Osteocyte (in vitro differentiated cells): ENCODE measurements at regions not wholly inside any gene's neighbourhood (a gene's known extent, or its start where the extent isn't known, plus 50 kb on each side); places are given as distances from the start of the nearest gene placed in this dataset.

Source experiments
- DNase-seq: peaks from one replicate; pipeline ENCODE4 v3.0.0; 2021; ENCODE audit warnings: mixed read lengths; ENCODE audit not compliant: unreplicated experiment; ENCODE audit errors: extremely low spot score
- H3K27ac Mint-ChIP-seq: one replicate; pipeline ENCODE4 v1.8.0; 2021; ENCODE audit warnings: mild to moderate bottlenecking, mixed read lengths; ENCODE audit not compliant: unreplicated experiment
- H3K27me3 Mint-ChIP-seq: one replicate; pipeline ENCODE4 v1.8.0; 2021; ENCODE audit warnings: mixed read lengths; ENCODE audit not compliant: unreplicated experiment
- H3K36me3 Mint-ChIP-seq: one replicate; pipeline ENCODE4 v1.8.0; 2021; ENCODE audit warnings: mixed read lengths; ENCODE audit not compliant: unreplicated experiment
- H3K4me1 Mint-ChIP-seq: one replicate; pipeline ENCODE4 v1.8.0; 2021; ENCODE audit warnings: mixed read lengths; ENCODE audit not compliant: unreplicated experiment
- H3K4me3 Mint-ChIP-seq: one replicate; pipeline ENCODE4 v1.8.0; 2021; ENCODE audit warnings: mild to moderate bottlenecking, moderate library complexity, mixed read lengths; ENCODE audit not compliant: unreplicated experiment
- H3K9me3 Mint-ChIP-seq: one replicate; pipeline ENCODE4 v1.8.0; 2021; ENCODE audit warnings: mixed read lengths; ENCODE audit not compliant: unreplicated experiment
- CTCF ChIP-seq: fragments of 200-600 bp; sonication (generic); IDR thresholded peaks from 2 replicates; pipeline ENCODE4 v1.5.0; 2021; ENCODE audit warnings: antibody characterized with exemption, mild to moderate bottlenecking, moderate library complexity

GRCh38 chr13:85501616-85502015 is 297.6 kb downstream of the SLITRK6 start:
- no peak for DNase-seq
- Mint-ChIP-seq H3K27me3 (no peaks in the 10 kb centered on the region), H3K4me3 (no peak overlapping the region), H3K4me1 (peaks cover 19% of the 10 kb centered on the region), H3K9me3 (peaks cover 6% of the 10 kb centered on the region), H3K36me3 (no peaks in the 10 kb centered on the region), H3K27ac (no peak overlapping the region)
- no peak for TF ChIP-seq CTCF

- Mint-ChIP-seq H3K27me3 (no peaks in the 10 kb centered on the region), H3K4me3 (no peak overlapping the region), H3K9me3 (peaks cover 6% of the 10 kb centered on the region), H3K4me1 (peaks cover 19% of the 10 kb centered on the region), H3K27ac (no peak overlapping the region), H3K36me3 (no peaks in the 10 kb centered on the region)
- no peak for DNase-seq
- TF ChIP-seq CTCF = no peak
Observed at GRCh38 chr13:85500696-85501256, 298.4 kb downstream of the SLITRK6 start.

- no peak for DNase-seq
- peaks cover 19% of the 10 kb centered on the region for H3K4me1 Mint-ChIP-seq
- H3K27me3 Mint-ChIP-seq = no peaks in the 10 kb centered on the region
- H3K27ac Mint-ChIP-seq = no peak overlapping the region
- peaks cover 6% of the 10 kb centered on the region for H3K9me3 Mint-ChIP-seq
- no peaks in the 10 kb centered on the region for H3K36me3 Mint-ChIP-seq
- no peak overlapping the region for H3K4me3 Mint-ChIP-seq
- TF ChIP-seq CTCF = no peak
Observed at GRCh38 chr13:85498774-85499173, 300.4 kb downstream of the SLITRK6 start.

- peaks cover 19% of the 10 kb centered on the region for H3K4me1 Mint-ChIP-seq
- H3K27me3 Mint-ChIP-seq = no peaks in the 10 kb centered on the region
- H3K4me3 Mint-ChIP-seq = no peak overlapping the region
- TF ChIP-seq CTCF = no peak
- peaks cover under 1% of the 10 kb centered on the region for H3K9me3 Mint-ChIP-seq
- H3K36me3 Mint-ChIP-seq = no peaks in the 10 kb centered on the region
- peak overlapping the region; percentile 70 for H3K27ac Mint-ChIP-seq
- DNase-seq = no peak
Observed at GRCh38 chr13:85497652-85498051, 301.6 kb downstream of the SLITRK6 start.

- H3K27ac Mint-ChIP-seq = no peak overlapping the region
- H3K4me1 Mint-ChIP-seq = peaks cover 15% of the 10 kb centered on the region
- TF ChIP-seq CTCF = no peak
- peaks cover 6% of the 10 kb centered on the region for H3K9me3 Mint-ChIP-seq
- no peaks in the 10 kb centered on the region for H3K27me3 Mint-ChIP-seq
- DNase-seq = no peak
- H3K4me3 Mint-ChIP-seq = no peak overlapping the region
- H3K36me3 Mint-ChIP-seq = no peaks in the 10 kb centered on the region
Observed at GRCh38 chr13:85492283-85492682, 306.9 kb downstream of the SLITRK6 start.
